Neural progenitor cell (in vitro differentiated cells): ENCODE measurements at regions not wholly inside any gene's neighbourhood (a gene's known extent, or its start where the extent isn't known, plus 50 kb on each side); places are given as distances from the start of the nearest gene placed in this dataset.

Experiments used
- EZH2phosphoT487 ChIP-seq: fragments of 200-600 bp; sonication (generic); IDR thresholded peaks from 2 replicates; pipeline ENCODE4 v1.6.1; 2017; ENCODE audit warnings: antibody characterized with exemption
- TF ChIP-seq, protein P1 (sequence below): fragments of 200-600 bp; sonication (generic); IDR thresholded peaks from 2 replicates; pipeline ENCODE4 v1.5.1; 2017; ENCODE audit warnings: antibody characterized with exemption, mild to moderate bottlenecking

DNA sequence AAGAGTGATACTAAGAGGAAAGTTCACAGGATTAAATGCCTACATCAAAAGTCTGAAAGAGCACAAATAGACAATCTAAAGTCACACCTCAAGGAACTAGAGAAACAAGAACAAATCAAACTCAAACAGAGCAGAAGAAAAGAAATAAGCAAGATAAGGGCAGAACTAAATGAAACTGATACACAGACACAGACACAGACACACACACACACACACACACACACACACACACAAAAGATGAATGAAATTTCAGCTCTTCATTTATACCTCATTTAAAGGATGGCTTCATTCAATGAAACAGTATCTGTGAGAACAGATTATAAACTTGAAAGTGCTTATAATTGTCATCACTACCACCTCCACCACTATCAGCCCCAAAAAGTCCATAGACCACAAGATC lies 428.9 kb downstream of the MBD2 start:
- TF ChIP-seq, protein P1, sequence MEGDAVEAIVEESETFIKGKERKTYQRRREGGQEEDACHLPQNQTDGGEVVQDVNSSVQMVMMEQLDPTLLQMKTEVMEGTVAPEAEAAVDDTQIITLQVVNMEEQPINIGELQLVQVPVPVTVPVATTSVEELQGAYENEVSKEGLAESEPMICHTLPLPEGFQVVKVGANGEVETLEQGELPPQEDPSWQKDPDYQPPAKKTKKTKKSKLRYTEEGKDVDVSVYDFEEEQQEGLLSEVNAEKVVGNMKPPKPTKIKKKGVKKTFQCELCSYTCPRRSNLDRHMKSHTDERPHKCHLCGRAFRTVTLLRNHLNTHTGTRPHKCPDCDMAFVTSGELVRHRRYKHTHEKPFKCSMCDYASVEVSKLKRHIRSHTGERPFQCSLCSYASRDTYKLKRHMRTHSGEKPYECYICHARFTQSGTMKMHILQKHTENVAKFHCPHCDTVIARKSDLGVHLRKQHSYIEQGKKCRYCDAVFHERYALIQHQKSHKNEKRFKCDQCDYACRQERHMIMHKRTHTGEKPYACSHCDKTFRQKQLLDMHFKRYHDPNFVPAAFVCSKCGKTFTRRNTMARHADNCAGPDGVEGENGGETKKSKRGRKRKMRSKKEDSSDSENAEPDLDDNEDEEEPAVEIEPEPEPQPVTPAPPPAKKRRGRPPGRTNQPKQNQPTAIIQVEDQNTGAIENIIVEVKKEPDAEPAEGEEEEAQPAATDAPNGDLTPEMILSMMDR = no peak
- TF ChIP-seq EZH2phosphoT487 = no peak
